ENCODE measurements at regions not wholly inside any gene's neighbourhood (a gene's known extent, or its start where the extent isn't known, plus 50 kb on each side); places are given as distances from the start of the nearest gene placed in this dataset.

GRCh38 chr4:83894831-83895230 is 358.9 kb downstream of the GPAT3 start:
- DNase-seq, result no peak

DNA sequence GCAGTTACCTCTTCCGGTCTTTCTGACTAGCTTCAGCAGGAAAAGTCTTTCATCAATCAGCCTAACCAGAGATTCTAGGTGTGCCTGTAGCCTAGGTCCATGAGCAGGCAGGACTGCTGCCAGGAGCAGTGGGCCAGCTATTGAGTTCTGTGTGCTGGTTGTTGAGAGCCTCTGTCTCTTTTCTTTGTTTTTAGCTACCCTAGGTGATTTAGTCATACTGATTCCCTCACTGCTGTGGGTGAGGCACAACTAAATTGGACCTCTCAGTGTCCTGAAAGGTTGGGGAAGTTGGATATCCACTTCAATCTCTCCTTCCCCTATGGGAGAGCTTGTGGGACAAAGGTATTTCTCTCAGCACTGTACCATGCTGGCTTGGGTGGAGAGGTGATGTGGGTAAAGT is 354.9 kb downstream of the GPAT3 start:
- no peak for DNase-seq

DNA sequence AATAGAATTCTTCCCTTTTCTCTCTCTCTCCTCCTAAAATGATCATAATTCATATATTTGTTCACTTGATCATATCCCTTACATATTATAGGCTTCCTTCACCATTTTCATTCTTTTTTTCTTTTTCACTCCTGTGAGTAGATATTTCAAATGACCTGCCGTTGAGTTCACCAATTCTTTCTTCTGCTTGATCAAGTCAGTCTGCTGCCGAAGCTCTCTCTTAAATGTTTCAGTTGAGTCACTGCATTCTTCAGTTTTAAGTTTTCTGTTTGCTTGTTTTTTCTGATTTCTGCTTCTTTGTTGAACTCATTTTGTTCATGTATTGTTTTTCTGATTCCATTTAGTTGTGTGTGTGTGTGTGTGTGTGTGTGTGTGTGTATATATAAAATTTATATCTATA is 354.3 kb downstream of the GPAT3 start:
- DNase-seq, result no peak

- DNase-seq, result no peak
These were observed 353.9 kb downstream of the GPAT3 start for GRCh38 chr4:83889802-83890201.

DNA sequence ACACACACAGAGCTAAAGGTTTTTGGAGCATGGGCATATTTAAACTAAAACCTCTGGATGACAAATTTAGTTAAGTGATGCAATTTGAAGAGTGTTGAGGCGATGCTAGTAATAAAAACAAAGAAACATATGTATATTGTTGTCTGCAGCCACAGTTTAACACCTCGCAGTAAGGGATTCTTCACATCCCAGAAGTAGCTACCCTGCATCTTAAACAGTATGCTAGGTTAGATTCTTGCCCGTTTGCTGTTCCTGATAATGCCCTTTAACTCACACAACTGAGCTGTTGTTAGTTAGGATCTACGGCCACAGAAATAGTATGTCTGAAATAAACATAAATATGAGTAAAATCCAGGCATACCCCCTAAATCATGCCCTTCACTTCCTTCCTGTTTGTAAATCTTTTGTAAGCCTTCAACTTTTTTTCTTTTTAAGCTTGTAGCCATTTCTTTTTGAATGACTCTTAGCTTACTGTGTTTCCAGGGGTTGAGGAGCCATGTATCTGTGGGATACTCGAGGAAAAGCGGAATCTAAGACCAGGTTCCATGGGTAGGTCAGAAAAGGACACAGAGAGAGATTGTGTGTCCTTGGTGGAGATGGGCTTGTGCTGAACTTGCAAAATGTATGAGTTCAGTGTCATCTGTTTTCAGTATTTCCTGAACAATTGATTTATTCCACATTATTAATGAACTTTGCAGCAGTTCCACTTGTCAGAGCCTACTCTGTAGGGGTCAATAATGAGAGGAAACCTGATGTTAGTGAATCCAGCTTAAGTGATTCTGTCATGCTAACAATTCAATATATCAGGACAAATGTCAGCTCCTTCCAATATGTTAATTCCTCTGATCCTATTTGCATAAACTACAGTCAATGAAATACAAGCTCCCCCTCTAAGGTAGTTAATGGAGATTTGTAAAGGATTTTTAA is 349.6 kb downstream of the GPAT3 start:
- no peak for DNase-seq

GRCh38 chr4:83876047-83876446 is 340.1 kb downstream of the GPAT3 start:
- no peak for DNase-seq

GRCh38 chr4:83875437-83875836 is 339.5 kb downstream of the GPAT3 start:
- DNase-seq, result no peak

DNA sequence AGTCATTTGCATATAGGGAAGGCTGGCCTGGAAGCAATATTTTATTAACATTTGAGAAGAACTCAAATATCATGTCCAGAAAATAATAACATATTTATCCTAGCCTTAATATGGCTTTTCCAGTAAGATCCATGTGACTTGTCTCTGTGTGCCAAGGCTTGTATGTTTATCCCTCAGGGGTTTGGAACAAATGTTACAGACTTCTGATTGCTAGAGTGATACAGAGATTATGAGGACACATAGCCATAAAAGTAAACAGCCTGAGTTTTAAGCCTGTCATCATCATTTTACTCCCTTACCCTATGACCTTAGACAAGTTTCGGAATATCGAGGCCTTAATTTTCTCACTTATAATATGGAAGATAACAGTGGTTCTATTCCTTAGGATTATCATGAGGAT is 338.1 kb downstream of the GPAT3 start:
- DNase-seq, result no peak

DNA sequence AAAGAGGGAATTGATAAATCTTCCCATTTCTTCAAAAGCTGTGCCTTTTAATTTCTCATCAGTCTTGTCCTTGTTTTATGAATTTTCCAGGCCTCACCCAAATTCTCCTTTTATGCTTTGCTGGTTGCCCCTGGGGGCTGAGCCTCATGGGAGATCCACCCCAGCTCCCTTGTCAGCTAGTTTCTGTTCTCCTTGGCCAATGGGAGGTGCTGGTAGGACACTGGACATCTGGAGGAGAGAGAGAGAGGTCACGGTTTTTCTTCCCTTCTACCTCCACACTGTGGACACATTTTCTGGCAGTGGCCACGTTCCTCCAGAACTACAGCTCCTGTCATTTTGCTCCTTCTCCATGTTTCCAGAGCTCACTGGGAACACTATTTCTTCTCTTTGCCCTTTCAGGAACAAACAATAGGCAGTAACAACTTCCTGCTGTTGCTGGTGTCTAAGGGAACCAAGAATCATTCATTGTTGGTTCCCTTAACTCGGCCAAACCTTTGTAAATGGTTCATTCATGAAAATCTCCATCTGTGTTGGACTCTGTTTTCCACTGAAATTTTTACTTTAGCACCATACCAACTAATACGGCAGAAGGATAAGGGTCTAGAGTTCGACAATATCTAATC is 334.5 kb downstream of the GPAT3 start:
- no peak for DNase-seq

GRCh38 chr4:83866834-83867621 is 331.1 kb downstream of the GPAT3 start:
- no peak for DNase-seq

- DNase-seq, result no peak
These were observed 329.7 kb downstream of the GPAT3 start for GRCh38 chr4:83865417-83866150.

DNA sequence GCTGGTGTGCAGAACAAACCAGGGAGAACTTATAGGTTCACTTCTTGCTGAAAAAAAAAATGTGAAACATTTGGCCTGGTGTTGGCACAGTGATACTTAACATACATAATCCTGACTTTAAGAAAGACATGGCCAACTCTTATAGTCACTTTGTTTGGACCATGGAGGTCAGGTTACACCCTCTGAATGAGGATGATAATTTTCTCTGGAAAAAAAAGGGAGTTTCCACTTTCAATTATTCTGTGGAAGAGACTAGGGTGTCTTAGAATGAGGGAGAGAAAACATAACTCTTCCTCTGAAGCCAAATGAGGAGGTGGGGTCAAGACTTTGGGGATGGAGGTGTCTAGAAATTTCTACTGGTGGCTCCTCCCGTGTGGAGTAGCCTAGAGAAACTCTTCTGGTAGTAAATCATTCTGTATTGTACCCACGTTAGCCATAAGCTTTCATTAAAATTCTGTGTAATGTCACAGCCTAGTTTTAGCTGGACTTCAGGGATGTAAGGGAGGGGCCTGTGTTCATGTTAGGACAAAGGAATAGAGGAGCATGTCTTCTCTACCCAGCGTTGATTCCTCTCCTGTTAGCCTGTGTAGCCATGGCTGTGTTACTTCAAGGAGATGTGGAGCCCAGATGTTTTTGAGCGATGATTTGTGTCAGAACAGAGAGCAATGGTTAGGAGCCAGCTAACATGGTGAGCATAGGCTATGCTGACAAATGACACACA is 328.3 kb downstream of the GPAT3 start:
- DNase-seq, result no peak

DNA sequence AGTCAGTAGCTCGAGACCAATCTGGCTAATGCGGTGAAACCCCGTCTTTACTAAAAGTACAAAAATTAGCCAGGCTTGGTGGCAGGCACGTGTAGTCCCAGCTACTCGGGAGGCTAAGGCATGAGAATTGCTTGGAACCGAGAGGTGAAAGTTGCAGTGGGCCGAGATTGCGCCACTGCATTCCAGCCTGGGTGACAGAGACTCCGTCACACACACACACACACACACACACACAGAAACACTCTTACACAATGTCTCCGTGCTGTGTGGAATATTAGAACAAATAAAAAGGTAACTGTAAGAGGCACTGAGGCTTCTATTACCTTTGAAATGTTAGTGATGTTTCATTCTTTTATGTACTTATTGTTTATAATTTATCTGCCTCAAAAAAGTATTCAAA is 326.6 kb downstream of the GPAT3 start:
- DNase-seq, result no peak

DNA sequence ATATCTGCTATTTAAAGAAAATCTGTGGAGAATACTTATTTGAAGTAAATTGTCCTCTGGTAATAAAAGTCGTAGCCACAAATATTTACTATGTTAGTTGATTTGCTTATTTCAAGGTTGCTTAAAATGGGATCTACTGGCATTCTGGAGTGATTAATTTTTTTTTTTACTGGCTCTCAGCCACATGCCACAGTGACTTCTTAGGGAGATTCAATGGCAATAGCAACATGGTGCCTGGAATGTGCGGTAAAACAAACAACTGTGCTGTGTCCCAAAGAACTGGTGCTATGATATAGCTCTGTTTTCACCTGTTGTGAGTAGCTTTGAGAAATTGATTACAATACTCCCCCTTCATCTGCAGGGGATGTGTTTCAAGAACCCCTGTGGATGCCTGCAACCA is 324.3 kb downstream of the GPAT3 start:
- no peak for DNase-seq

DNA sequence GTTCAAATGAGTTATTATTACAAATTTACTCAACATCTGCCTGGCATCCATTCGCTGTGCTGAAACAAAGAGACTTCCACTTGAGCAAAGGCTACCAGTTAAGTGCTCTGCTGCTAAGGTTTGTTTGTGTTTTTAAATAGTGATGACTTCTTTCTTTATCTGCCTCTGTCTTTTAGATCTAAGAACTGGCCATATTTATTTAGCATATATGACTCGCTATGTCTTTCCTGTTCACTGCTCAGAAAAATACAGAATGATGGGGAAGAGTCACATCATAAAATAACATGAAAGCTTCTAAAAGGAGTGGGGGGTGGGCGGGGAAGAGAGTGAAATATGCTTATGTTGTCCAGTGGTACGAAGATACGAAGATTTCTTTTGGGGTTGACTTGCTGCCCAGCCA is 322.2 kb downstream of the GPAT3 start:
- no peak for DNase-seq

DNA sequence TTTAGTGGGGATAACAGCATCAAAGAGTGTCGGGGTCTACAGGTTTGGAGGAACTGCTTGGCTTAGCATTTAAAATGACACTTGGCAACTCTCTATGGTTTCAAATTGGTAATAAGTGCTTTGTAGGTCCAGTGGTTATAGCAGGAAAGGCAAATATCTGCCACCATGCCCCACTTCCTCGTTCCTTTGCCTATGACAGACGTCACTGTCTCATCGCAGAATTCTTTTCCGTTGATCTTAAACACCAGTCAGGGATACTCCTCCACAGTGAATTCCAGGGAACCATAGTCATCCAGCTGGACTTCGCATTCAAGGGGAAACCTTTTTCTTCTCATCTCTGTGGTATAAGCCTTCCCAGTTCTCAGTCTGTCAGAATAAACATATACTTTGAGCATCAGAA is 319.1 kb downstream of the GPAT3 start:
- DNase-seq, result no peak

DNA sequence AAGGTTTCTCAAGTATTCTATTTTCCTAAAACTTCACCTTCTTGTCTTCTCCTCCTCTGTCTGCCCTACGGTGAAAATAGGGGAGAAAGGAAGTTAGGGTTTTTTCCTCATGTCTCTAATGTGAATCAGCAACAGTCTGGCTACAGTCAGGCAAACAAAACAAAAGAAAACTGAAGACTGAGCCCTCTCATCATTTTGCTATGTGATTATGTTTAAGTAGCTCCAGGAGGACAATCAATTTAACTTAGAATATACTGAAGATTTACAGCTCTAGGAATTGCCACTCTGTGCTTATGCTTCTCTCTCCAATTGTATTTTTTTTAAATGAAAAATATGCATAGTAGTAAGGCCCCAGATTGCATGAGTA is 316.2 kb downstream of the GPAT3 start:
- DNase-seq, result no peak

- no peak for DNase-seq
These were observed 315.6 kb downstream of the GPAT3 start for GRCh38 chr4:83851261-83852084.

- DNase-seq, result no peak
These were observed 314.5 kb downstream of the GPAT3 start for GRCh38 chr4:83850435-83850834.

GRCh38 chr4:83846193-83846830 is 310.4 kb downstream of the GPAT3 start:
- DNase-seq, result no peak

GRCh38 chr4:83839615-83840014 is 303.7 kb downstream of the GPAT3 start:
- no peak for DNase-seq
